Activated CD4-positive, alpha-beta T cell treated with anti-CD3 and anti-CD28 coated beads, Interleukin-2, amount 10 ng/mL, durations not matched to agents 7 days and 5 days (primary cell): ENCODE measurements at regions not wholly inside any gene's neighbourhood (a gene's known extent, or its start where the extent isn't known, plus 50 kb on each side); places are given as distances from the start of the nearest gene placed in this dataset.
"Not testable (repeated sequence)": the region's sequence is repeated elsewhere in the genome, so short reads cannot be mapped to it uniquely, and the experiment has no call there.

Experiments used
- CTCF ChIA-PET: fragments of 350-600 bp; sonication (Branson Sonifier 250); formaldehyde crosslinking; loops from one replicate; lab custom pipeline; 2021; ENCODE audit warnings: antibody characterized with exemption; lab: Charles Lee
- POLR2A ChIA-PET: fragments of 350-600 bp; sonication (Branson Sonifier 250); formaldehyde crosslinking; loops from one replicate; lab custom pipeline; 2021; ENCODE audit warnings: antibody characterized with exemption; lab: Charles Lee
- DNase-seq: peaks from one replicate; pipeline ENCODE4 v3.0.0-alpha.2; 2020
- H3K27ac Mint-ChIP-seq: one replicate; pipeline ENCODE4 v1.8.0; 2021; ENCODE audit warnings: mild to moderate bottlenecking, moderate library complexity, mixed read lengths
- H3K27me3 Mint-ChIP-seq: one replicate; pipeline ENCODE4 v1.8.0; 2021; ENCODE audit warnings: mixed read lengths
- H3K36me3 Mint-ChIP-seq: one replicate; pipeline ENCODE4 v1.8.0; 2021; ENCODE audit warnings: low read depth, mixed read lengths
- H3K4me1 Mint-ChIP-seq: one replicate; pipeline ENCODE4 v1.8.0; 2021; ENCODE audit warnings: mixed read lengths
- H3K4me3 Mint-ChIP-seq: one replicate; pipeline ENCODE4 v1.8.0; 2021; ENCODE audit warnings: mild to moderate bottlenecking, moderate library complexity, mixed read lengths
- H3K9me3 Mint-ChIP-seq: one replicate; pipeline ENCODE4 v1.8.0; 2021; ENCODE audit warnings: mixed read lengths

GRCh38 chr17:20387549-20387948, 79.8 kb downstream of the LGALS9B start:
- H3K27ac Mint-ChIP-seq, H3K4me3 Mint-ChIP-seq, CTCF ChIA-PET, H3K27me3 Mint-ChIP-seq, H3K9me3 Mint-ChIP-seq, DNase-seq, POLR2A ChIA-PET, H3K4me1 Mint-ChIP-seq, H3K36me3 Mint-ChIP-seq: not testable (repeated sequence)

GRCh38 chr17:20381358-20382300, 85.7 kb downstream of the LGALS9B start:
- H3K36me3 Mint-ChIP-seq, H3K9me3 Mint-ChIP-seq, POLR2A ChIA-PET, CTCF ChIA-PET, H3K27me3 Mint-ChIP-seq, H3K27ac Mint-ChIP-seq, H3K4me1 Mint-ChIP-seq, H3K4me3 Mint-ChIP-seq: not testable (repeated sequence)
- DNase-seq = peak; percentile 33

GRCh38 chr17:20380625-20381024, 86.7 kb downstream of the LGALS9B start:
- DNase-seq, H3K4me3 Mint-ChIP-seq, POLR2A ChIA-PET, H3K36me3 Mint-ChIP-seq, H3K4me1 Mint-ChIP-seq, H3K9me3 Mint-ChIP-seq, H3K27ac Mint-ChIP-seq, CTCF ChIA-PET: not testable (repeated sequence)
- H3K27me3 Mint-ChIP-seq = peaks cover 11% of the 10 kb centered on the region

GRCh38 chr17:20379251-20379650, 88.1 kb downstream of the LGALS9B start:
- not testable (repeated sequence) for H3K9me3 Mint-ChIP-seq

GRCh38 chr17:20376642-20377041, 90.7 kb downstream of the LGALS9B start:
- H3K4me1 Mint-ChIP-seq, CTCF ChIA-PET, DNase-seq, H3K27ac Mint-ChIP-seq, H3K4me3 Mint-ChIP-seq, H3K9me3 Mint-ChIP-seq, POLR2A ChIA-PET, H3K36me3 Mint-ChIP-seq: not testable (repeated sequence)
- H3K27me3 Mint-ChIP-seq = peaks cover 15% of the 10 kb centered on the region

More at GRCh38 chr17:20379251-20379650, 88.1 kb downstream of the LGALS9B start:
- DNase-seq, H3K27ac Mint-ChIP-seq, H3K4me1 Mint-ChIP-seq, H3K36me3 Mint-ChIP-seq, H3K4me3 Mint-ChIP-seq, POLR2A ChIA-PET, CTCF ChIA-PET: not testable (repeated sequence)
- H3K27me3 Mint-ChIP-seq = peaks cover 11% of the 10 kb centered on the region

GRCh38 chr17:20375745-20376144, 91.6 kb downstream of the LGALS9B start:
- H3K27ac Mint-ChIP-seq, H3K4me1 Mint-ChIP-seq, CTCF ChIA-PET, H3K36me3 Mint-ChIP-seq, POLR2A ChIA-PET, H3K4me3 Mint-ChIP-seq, DNase-seq, H3K9me3 Mint-ChIP-seq: not testable (repeated sequence)
- peaks cover 14% of the 10 kb centered on the region for H3K27me3 Mint-ChIP-seq
